Ascending aorta (tissue), 2 donors: ENCODE measurements at regions not wholly inside any gene's neighbourhood (a gene's known extent, or its start where the extent isn't known, plus 50 kb on each side); places are given as distances from the start of the nearest gene placed in this dataset.
"Not testable (repeated sequence)": the region's sequence is repeated elsewhere in the genome, so short reads cannot be mapped to it uniquely, and the experiment has no call there.

Experiments used
- DNase-seq, 2 donors: peaks; one replicate each; pipeline ENCODE4 v3.0.0-alpha.2; 2019; ENCODE audit warnings: low spot score in 2 of 2
- H3K27ac ChIP-seq, 2 donors: fragments of 200-600 bp; sonication (generic); one replicate each; pipeline ENCODE4 v1.5.1; 2016 to 2017; ENCODE audit warnings: mild to moderate bottlenecking in 1 of 2
- H3K27me3 ChIP-seq: fragments of 200-600 bp; sonication (generic); one replicate; pipeline ENCODE4 v1.5.1; 2017
- H3K36me3 ChIP-seq, 2 donors: fragments of 200-600 bp; sonication (generic); one replicate each; pipeline ENCODE4 v1.5.1; 2016
- H3K4me1 ChIP-seq, 2 donors: fragments of 200-600 bp; sonication (generic); one replicate each; pipeline ENCODE4 v1.5.1; 2016 to 2017; ENCODE audit warnings: mild to moderate bottlenecking in 1 of 2
- H3K4me3 ChIP-seq, 2 donors: fragments of 200-600 bp; sonication (generic); one replicate each; pipeline ENCODE4 v1.5.1; 2016 to 2017; ENCODE audit warnings: mild to moderate bottlenecking in 1 of 2
- H3K9me3 ChIP-seq, 2 donors: fragments of 200-600 bp; sonication (generic); one replicate each; pipeline ENCODE4 v1.5.1; 2016
- intact Hi-C: fragments of 100-400 bp; cut with DNase I; formaldehyde crosslinking; loops from one replicate; pipeline ENCODE4 v1.15.1; 2023
- TF ChIP-seq, protein P1 (sequence below), 3 experiments: fragments of 200-600 bp in 2 of 3; fragments of 450-650 bp in 1 of 3; sonication (generic) in 2 of 3; IDR thresholded peaks; one replicate each; pipeline ENCODE4 v1.5.1; 2016 to 2019; ENCODE audit warnings: antibody characterized with exemption in 3 of 3, mild to moderate bottlenecking in 1 of 3, moderate library complexity in 1 of 3

DNA sequence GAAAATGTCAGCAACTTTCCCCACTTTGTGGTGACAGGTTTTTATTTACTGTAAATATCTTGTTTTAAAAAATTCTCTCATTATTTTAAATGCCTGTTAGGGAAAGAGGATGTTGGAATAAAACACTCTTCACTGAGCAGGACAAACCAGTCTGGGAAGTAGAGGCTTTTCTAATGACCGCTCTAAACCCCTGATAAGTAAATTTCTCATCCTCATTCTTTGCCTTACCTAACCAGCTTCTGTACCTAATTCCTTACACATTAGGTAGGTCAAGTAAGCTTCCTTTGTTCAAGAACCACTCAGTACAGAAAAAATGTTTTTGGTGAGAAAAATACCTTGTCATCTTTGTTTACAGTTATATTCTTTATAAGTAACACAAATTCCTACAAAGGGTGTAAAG, 143.6 kb downstream of the GPR85 start:
- no peak for DNase-seq
- Histone ChIP-seq H3K4me1 (no peaks in the 10 kb centered on the region), H3K9me3 (no peaks in the 10 kb centered on the region), H3K27me3 (no peaks in the 10 kb centered on the region), H3K4me3 (no peak overlapping the region), H3K27ac (no peak overlapping the region), H3K36me3 (no peaks in the 10 kb centered on the region)
- TF ChIP-seq, protein P1, sequence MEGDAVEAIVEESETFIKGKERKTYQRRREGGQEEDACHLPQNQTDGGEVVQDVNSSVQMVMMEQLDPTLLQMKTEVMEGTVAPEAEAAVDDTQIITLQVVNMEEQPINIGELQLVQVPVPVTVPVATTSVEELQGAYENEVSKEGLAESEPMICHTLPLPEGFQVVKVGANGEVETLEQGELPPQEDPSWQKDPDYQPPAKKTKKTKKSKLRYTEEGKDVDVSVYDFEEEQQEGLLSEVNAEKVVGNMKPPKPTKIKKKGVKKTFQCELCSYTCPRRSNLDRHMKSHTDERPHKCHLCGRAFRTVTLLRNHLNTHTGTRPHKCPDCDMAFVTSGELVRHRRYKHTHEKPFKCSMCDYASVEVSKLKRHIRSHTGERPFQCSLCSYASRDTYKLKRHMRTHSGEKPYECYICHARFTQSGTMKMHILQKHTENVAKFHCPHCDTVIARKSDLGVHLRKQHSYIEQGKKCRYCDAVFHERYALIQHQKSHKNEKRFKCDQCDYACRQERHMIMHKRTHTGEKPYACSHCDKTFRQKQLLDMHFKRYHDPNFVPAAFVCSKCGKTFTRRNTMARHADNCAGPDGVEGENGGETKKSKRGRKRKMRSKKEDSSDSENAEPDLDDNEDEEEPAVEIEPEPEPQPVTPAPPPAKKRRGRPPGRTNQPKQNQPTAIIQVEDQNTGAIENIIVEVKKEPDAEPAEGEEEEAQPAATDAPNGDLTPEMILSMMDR (IDR thresholded peaks at IDR 0.05): no peak
- intact Hi-C loops: loop anchor here (10.0 kb wide), 1 partner anchor 172 kb away; the partner anchor contains the start of gene SMIM30

DNA sequence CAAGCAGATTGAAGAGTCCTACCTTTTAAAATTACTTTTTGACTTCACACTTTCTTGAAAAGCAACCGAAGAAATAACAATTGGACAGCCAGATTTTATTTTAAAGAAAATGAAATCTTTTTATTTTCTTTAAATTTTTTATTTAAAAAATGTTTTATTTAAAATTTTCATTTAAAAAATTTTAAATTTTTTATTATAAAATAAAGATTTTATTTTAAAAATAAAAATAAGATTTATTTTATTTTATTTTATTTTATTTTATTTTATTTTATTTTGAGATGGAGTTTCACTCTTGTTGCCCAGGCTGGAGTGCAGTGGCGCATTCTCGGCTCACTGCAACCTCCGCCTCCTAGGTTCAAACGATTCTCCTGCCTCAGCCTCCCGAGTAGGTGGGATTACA, 144.5 kb downstream of the GPR85 start:
- H3K36me3 ChIP-seq, H3K27ac ChIP-seq, H3K9me3 ChIP-seq, H3K27me3 ChIP-seq, H3K4me1 ChIP-seq, H3K4me3 ChIP-seq, DNase-seq: not testable (repeated sequence)
- intact Hi-C loops: loop anchor here (10.0 kb wide), 1 partner anchor 173 kb away; the partner anchor contains the start of gene SMIM30

DNA sequence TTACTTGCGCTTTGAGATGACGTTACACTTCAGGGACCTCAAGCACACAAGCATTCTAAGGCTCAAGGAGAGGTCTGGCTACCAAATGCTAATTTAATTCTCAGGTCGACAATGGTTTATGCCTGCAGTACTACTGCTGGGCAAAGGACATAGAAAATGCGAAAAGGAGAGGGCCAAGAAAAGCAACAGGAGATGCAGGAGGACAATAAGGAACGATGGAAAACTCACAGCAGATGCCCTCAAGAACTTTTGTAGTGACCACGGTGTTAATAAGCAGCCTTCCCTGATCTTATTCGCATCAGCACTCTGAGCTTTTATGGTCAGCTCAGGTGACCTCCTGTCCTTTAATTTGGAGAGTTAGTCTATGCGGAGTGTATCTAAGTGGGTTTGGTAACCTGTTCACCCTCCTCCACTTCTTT, 146.3 kb downstream of the GPR85 start:
- no peak for DNase-seq
- intact Hi-C loops: loop anchor here (2.0 to 10.0 kb wide), 2 partner anchors 150 to 174 kb away; partner anchors contain the start of genes SMIM30 and TMEM168
- peak overlapping the region; percentile 65 to 74 for H3K27ac ChIP-seq

DNA sequence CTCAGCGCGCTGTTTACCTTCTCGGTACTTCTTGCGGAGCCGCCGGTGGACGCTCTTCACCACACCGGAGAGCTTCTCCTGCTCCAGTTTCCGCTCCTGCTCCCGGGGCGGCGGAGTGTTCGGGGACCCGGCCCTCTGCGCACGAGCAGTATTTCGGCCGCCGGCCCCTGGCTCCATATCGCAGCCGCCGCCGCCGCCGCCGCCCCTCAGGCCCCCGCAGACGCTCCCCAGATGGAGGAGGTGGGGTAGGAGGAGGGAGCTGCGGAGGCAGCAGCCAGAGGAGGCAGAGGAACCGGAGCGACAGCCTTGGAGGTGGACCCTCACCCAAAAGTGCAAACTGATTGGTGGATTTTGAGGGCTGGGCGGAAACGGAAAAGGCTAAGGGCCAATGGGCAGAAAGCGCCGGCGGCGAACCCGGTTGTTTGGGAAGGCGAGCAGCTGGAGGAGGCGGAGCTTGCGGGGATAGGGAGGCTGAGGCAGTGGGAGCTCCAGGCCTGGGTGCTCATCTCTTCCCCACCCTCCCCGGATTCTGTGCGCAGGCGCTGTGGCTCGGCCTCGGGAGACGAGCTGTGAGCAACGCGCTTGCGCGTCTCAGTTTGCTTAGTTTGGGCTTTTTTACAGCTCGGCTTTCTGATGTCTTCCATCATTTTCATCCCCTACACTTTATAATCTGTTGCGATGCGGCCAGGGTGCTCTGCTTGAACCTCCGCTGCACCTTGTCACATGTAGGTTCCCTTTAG, 146.9 kb downstream of the GPR85 start:
- Histone ChIP-seq H3K4me1 (peaks cover 0 to 3% of the 10 kb centered on the region in 2 donors), H3K36me3 (no peaks in the 10 kb centered on the region), H3K9me3 (no peaks in the 10 kb centered on the region), H3K4me3 (peak overlapping the region; percentile 75 to 86), H3K27ac (peak overlapping the region; percentile 65 to 74), H3K27me3 (no peaks in the 10 kb centered on the region)
- intact Hi-C loops: loop anchor here (2.0 to 10.0 kb wide), 4 partner anchors 147 to 735 kb away; partner anchors contain the start of genes DOCK4, GPR85, SMIM30 and TMEM168
- peak; percentile 98 to 100 for DNase-seq
- TF ChIP-seq, protein P1 (IDR thresholded peaks at IDR 0.05): no peak

More for the DNA sequence above, 146.3 kb downstream of the GPR85 start:
- Histone ChIP-seq H3K4me1 (peaks cover 0 to 3% of the 10 kb centered on the region in 2 donors), H3K36me3 (no peaks in the 10 kb centered on the region), H3K27me3 (no peaks in the 10 kb centered on the region), H3K4me3 (peak overlapping the region; percentile 75 to 86), H3K9me3 (no peaks in the 10 kb centered on the region)
- TF ChIP-seq, protein P1 (IDR thresholded peaks at IDR 0.05): no peak

DNA sequence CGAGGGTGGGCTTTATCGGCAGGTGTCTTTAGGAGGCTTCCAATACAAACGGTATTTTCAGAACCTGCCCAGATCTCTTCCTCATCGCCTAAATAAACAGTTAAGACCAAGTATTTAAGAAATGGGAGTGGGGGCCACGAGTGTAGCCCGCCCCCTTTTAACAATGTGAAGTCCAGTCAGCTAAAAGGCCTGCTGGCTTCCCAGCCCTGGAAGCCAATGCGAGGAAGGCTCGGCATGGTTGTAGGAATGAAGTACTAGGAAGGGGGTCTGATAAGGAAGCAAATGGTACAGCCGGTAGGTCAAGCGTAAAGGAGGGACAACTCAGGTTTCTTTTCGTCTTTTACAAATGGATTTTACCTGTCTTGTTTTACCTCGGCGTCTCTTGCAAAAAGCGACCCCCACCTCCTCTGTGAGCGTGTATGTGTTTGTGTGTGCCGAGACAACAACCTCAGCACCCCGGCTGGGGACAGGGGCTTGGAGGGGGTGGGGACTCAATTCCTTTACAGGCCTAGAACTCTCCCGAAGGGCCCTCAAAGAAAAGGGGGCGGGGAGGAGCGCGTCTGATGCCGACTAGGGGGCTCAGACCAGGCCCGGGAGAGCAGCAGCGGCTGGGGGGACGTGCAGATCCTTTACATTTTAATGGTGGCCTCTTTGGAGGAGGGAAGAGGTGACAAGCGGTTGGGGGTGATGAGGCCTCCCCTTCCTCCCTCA, 147.6 kb downstream of the GPR85 start:
- intact Hi-C loops: loop anchor here (2.0 to 10.0 kb wide), 2 partner anchors 148 to 734 kb away; partner anchors contain the start of genes DOCK4, GPR85 and ZNF277
- no peaks in the 10 kb centered on the region for H3K27me3 ChIP-seq
- H3K4me1 ChIP-seq: peaks cover 0 to 3% of the 10 kb centered on the region in 2 donors
- H3K36me3 ChIP-seq: no peaks in the 10 kb centered on the region
- H3K27ac ChIP-seq: peak overlapping the region; percentile 47 to 71
- H3K4me3 ChIP-seq: peak overlapping the region; percentile 75 to 86
- TF ChIP-seq, protein P1 (IDR thresholded peaks at IDR 0.05): no peak
- no peaks in the 10 kb centered on the region for H3K9me3 ChIP-seq
- DNase-seq: peak in 1 of 2 donors; percentile 63
